Mammary epithelial cell (primary cell): ENCODE measurements at regions not wholly inside any gene's neighbourhood (a gene's known extent, or its start where the extent isn't known, plus 50 kb on each side); places are given as distances from the start of the nearest gene placed in this dataset.

ENCODE experiments used
- CTCF ChIP-seq, 2 donors: IDR thresholded peaks in 1 of 2; conservative IDR thresholded peaks in 1 of 2; 2 replicates each; pipeline ENCODE4 v1.5.1; 2011 to 2012; ENCODE audit warnings: inconsistent platforms in 2 of 2, low read length in 2 of 2, mild to moderate bottlenecking in 2 of 2, control low read depth in 1 of 2, low read depth in 1 of 2; ENCODE audit not compliant: insufficient read depth in 1 of 2; ENCODE audit errors: extremely low read depth in 1 of 2
- EZH2 ChIP-seq: IDR thresholded peaks from 2 replicates; pipeline ENCODE4 v1.6.1; 2012; ENCODE audit warnings: low read length, inconsistent platforms, borderline replicate concordance

- TF ChIP-seq EZH2: no peak
- TF ChIP-seq CTCF (conservative IDR thresholded peaks at IDR 0.05 in 1 of 2, IDR thresholded peaks at IDR 0.05 in 1 of 2; ENCODE audit: extremely low read depth in 1 of 2, insufficient read depth in 1 of 2, low read depth in 1 of 2, low read length in 2 of 2): no peak
These were observed 104.3 kb downstream of the KCNRG start for GRCh38 chr13:50119591-50119990.
